Sciatic nerve (tissue), 2 donors: ENCODE measurements at regions not wholly inside any gene's neighbourhood (a gene's known extent, or its start where the extent isn't known, plus 50 kb on each side); places are given as distances from the start of the nearest gene placed in this dataset.
"Not testable (repeated sequence)": the region's sequence is repeated elsewhere in the genome, so short reads cannot be mapped to it uniquely, and the experiment has no call there.

Source experiments
- ATAC-seq: fragments of 200-7000 bp; cut with Tn5 transposase; one replicate; pipeline ENCODE4 v1.9.1; 2020; ENCODE audit warnings: mild to moderate bottlenecking, moderate library complexity
- DNase-seq: peaks from one replicate; pipeline ENCODE4 v3.0.0-alpha.2; 2020; ENCODE audit warnings: low spot score
- intact Hi-C: fragments of 100-400 bp; cut with DNase I; formaldehyde crosslinking; loops from one replicate; pipeline ENCODE4 v1.14.2; 2022
- donor health status: DM: no; HTN: no; CAD: no.
- donor health status: DM: no; HTN: no; CAD: no.

- intact Hi-C loops, ATAC-seq, DNase-seq: not testable (repeated sequence)
Observed at GRCh38 chr21:32823296-32823695, 51.7 kb upstream of the PAXBP1 start.

GRCh38 chr21:32824950-32825349 is 53.4 kb upstream of the PAXBP1 start:
- ATAC-seq, result no peak
- intact Hi-C loops, result no loop called here
- no peak for DNase-seq

GRCh38 chr21:32826329-32827167 is 55.0 kb upstream of the PAXBP1 start:
- intact Hi-C loops, result no loop called here
- DNase-seq (no peak), ATAC-seq (peak; percentile 65)

GRCh38 chr21:32828908-32829307 is 57.4 kb upstream of the PAXBP1 start:
- DNase-seq, result no peak
- no peak for ATAC-seq
- intact Hi-C loops, result no loop called here

GRCh38 chr21:32829504-32829903 is 57.9 kb upstream of the PAXBP1 start:
- no peak for DNase-seq
- intact Hi-C loops, result no loop called here
- ATAC-seq, result no peak

- DNase-seq, ATAC-seq, intact Hi-C loops: not testable (repeated sequence)
Observed at GRCh38 chr21:32831779-32832178, 60.2 kb upstream of the PAXBP1 start.

GRCh38 chr21:32834211-32834915 is 62.8 kb upstream of the PAXBP1 start:
- no peak for DNase-seq
- intact Hi-C loops, result no loop called here

GRCh38 chr21:32834916-32835235 is 63.3 kb upstream of the PAXBP1 start:
- ATAC-seq (no peak), DNase-seq (no peak)

More at GRCh38 chr21:32834211-32834915, 62.8 kb upstream of the PAXBP1 start:
- no peak for ATAC-seq

GRCh38 chr21:32842146-32842545 is 70.6 kb upstream of the PAXBP1 start:
- DNase-seq, result no peak
- intact Hi-C loops, result no loop called here
- no peak for ATAC-seq

More at GRCh38 chr21:32834916-32835235, 63.3 kb upstream of the PAXBP1 start:
- intact Hi-C loops, result no loop called here

- intact Hi-C loops, result no loop called here
- DNase-seq (no peak), ATAC-seq (no peak)
Observed at GRCh38 chr21:32843561-32843960, 72.0 kb upstream of the PAXBP1 start.

- intact Hi-C loops, result no loop called here
- DNase-seq (no peak), ATAC-seq (no peak)
Observed at GRCh38 chr21:32844076-32844475, 72.5 kb upstream of the PAXBP1 start.

GRCh38 chr21:32844653-32845436 is 73.3 kb upstream of the PAXBP1 start:
- intact Hi-C loops, result no loop called here
- no peak for ATAC-seq
- DNase-seq, result no peak

GRCh38 chr21:32858628-32859027 is 87.1 kb upstream of the PAXBP1 start:
- intact Hi-C loops, result no loop called here
- DNase-seq, result no peak
- ATAC-seq, result no peak

- intact Hi-C loops, result no loop called here
- ATAC-seq, result no peak
- DNase-seq, result no peak
Observed at GRCh38 chr21:32860399-32860798, 88.8 kb upstream of the PAXBP1 start.

GRCh38 chr21:32861866-32862265 is 90.3 kb upstream of the PAXBP1 start:
- DNase-seq (no peak), ATAC-seq (no peak)
- intact Hi-C loops, result no loop called here

- intact Hi-C loops, result no loop called here
Observed at GRCh38 chr21:32867597-32867996, 96.0 kb upstream of the PAXBP1 start.

GRCh38 chr21:32868631-32869454 is 97.3 kb upstream of the PAXBP1 start:
- ATAC-seq (no peak), DNase-seq (no peak)
- intact Hi-C loops, result no loop called here

More at GRCh38 chr21:32867597-32867996, 96.0 kb upstream of the PAXBP1 start:
- ATAC-seq (no peak), DNase-seq (no peak)

- no peak for ATAC-seq
- DNase-seq, result no peak
- intact Hi-C loops, result no loop called here
Observed at GRCh38 chr21:32869459-32869858, 97.9 kb upstream of the PAXBP1 start.

GRCh38 chr21:32876426-32876825 is 104.9 kb upstream of the PAXBP1 start:
- no peak for DNase-seq
- ATAC-seq, result no peak
- intact Hi-C loops, result no loop called here
